H9 (cell line): ENCODE measurements at regions not wholly inside any gene's neighbourhood (a gene's known extent, or its start where the extent isn't known, plus 50 kb on each side); places are given as distances from the start of the nearest gene placed in this dataset.

Source experiments
- DNase-seq: peaks from one replicate; pipeline ENCODE4 v3.0.0-alpha.2; 2017
- H2AFZ ChIP-seq: one replicate; pipeline ENCODE4 v1.6.1; 2013; ENCODE audit warnings: mild to moderate bottlenecking, low read length, control low read depth, moderate library complexity
- H2AK5ac ChIP-seq: 2 replicates; pipeline ENCODE4 v1.6.1; 2013; ENCODE audit warnings: low read length, control low read depth, mixed read lengths; ENCODE audit not compliant: insufficient read length
- H2BK120ac ChIP-seq: one replicate; pipeline ENCODE4 v1.6.1; 2013; ENCODE audit warnings: low read depth, mild to moderate bottlenecking, low read length, control low read depth, inconsistent platforms; ENCODE audit not compliant: poor library complexity, severe bottlenecking
- H2BK12ac ChIP-seq: 2 replicates; pipeline ENCODE4 v1.6.1; 2013; ENCODE audit warnings: low read length, control low read depth, mixed read lengths, low read depth; ENCODE audit not compliant: insufficient read length
- H2BK15ac ChIP-seq: 2 replicates; pipeline ENCODE4 v1.6.1; 2013; ENCODE audit warnings: low read depth, low read length, control low read depth
- H2BK20ac ChIP-seq: one replicate; pipeline ENCODE4 v1.6.1; 2013; ENCODE audit warnings: low read depth, mild to moderate bottlenecking, low read length, control low read depth, inconsistent platforms; ENCODE audit not compliant: poor library complexity, severe bottlenecking
- H2BK5ac ChIP-seq: 2 replicates; pipeline ENCODE4 v1.6.1; 2013; ENCODE audit warnings: low read length, control low read depth, mixed read lengths; ENCODE audit not compliant: insufficient read length
- H3K14ac ChIP-seq: 2 replicates; pipeline ENCODE4 v1.6.1; 2013; ENCODE audit warnings: low read length, control low read depth; ENCODE audit not compliant: insufficient read depth
- H3K18ac ChIP-seq: 2 replicates; pipeline ENCODE4 v1.6.1; 2013; ENCODE audit warnings: low read depth, mild to moderate bottlenecking, mixed read lengths, low read length, control low read depth; ENCODE audit not compliant: insufficient read length
- H3K23ac ChIP-seq: 2 replicates; pipeline ENCODE4 v1.6.1; 2013; ENCODE audit warnings: low read length, control low read depth, mixed read lengths, low read depth; ENCODE audit not compliant: insufficient read length
- H3K23me2 ChIP-seq: 2 replicates; pipeline ENCODE4 v1.6.1; 2013; ENCODE audit warnings: low read depth, mild to moderate bottlenecking, mixed read lengths, low read length, control low read depth; ENCODE audit not compliant: insufficient read length, poor library complexity, severe bottlenecking
- H3K27ac ChIP-seq: 2 replicates; pipeline ENCODE4 v1.5.1; 2013; ENCODE audit warnings: low read length, control low read depth, mixed read lengths, low read depth; ENCODE audit not compliant: insufficient read length
- H3K27me3 ChIP-seq: 2 replicates; pipeline ENCODE4 v1.6.1; 2013; ENCODE audit warnings: low read length, control low read depth, inconsistent platforms; ENCODE audit not compliant: insufficient read depth
- H3K4ac ChIP-seq: 2 replicates; pipeline ENCODE4 v1.6.1; 2013; ENCODE audit warnings: low read depth, mild to moderate bottlenecking, control low read depth, inconsistent platforms, low read length, moderate library complexity
- H3K4me1 ChIP-seq: 2 replicates; pipeline ENCODE4 v1.6.1; 2013; ENCODE audit warnings: low read length, control low read depth, inconsistent platforms; ENCODE audit not compliant: insufficient read depth
- H3K4me2 ChIP-seq: 2 replicates; pipeline ENCODE4 v1.6.1; 2013; ENCODE audit warnings: low read length, control low read depth, mixed read lengths; ENCODE audit not compliant: insufficient read length, insufficient read depth
- H3K56ac ChIP-seq: 2 replicates; pipeline ENCODE4 v1.6.1; 2013; ENCODE audit warnings: low read depth, mild to moderate bottlenecking, mixed read lengths, low read length, control low read depth; ENCODE audit not compliant: insufficient read length
- H3K79me1 ChIP-seq: 2 replicates; pipeline ENCODE4 v1.6.1; 2013; ENCODE audit warnings: low read depth, mild to moderate bottlenecking, moderate library complexity, low read length, control low read depth, inconsistent platforms; ENCODE audit not compliant: insufficient read depth, poor library complexity, severe bottlenecking
- H3K79me2 ChIP-seq: 2 replicates; pipeline ENCODE4 v1.6.1; 2013; ENCODE audit warnings: low read length, control low read depth, inconsistent platforms; ENCODE audit not compliant: insufficient read depth
- H3K9ac ChIP-seq: 2 replicates; pipeline ENCODE4 v1.6.1; 2013; ENCODE audit warnings: low read length, control low read depth, mixed read lengths; ENCODE audit not compliant: insufficient read length; ENCODE audit errors: extremely low read depth
- H3K9me3 ChIP-seq: one replicate; pipeline ENCODE4 v1.6.1; 2013; ENCODE audit warnings: low read depth, low read length, inconsistent platforms; ENCODE audit not compliant: control insufficient read depth
- H3T11ph ChIP-seq: one replicate; pipeline ENCODE4 v1.6.1; 2013; ENCODE audit warnings: mild to moderate bottlenecking, low read length, control low read depth, inconsistent platforms
- H4K20me1 ChIP-seq: one replicate; pipeline ENCODE4 v1.6.1; 2013; ENCODE audit not compliant: control insufficient read depth, insufficient read length, insufficient read depth
- H4K5ac ChIP-seq: 2 replicates; pipeline ENCODE4 v1.6.1; 2013; ENCODE audit warnings: low read depth, mild to moderate bottlenecking, mixed read lengths, low read length, control low read depth; ENCODE audit not compliant: insufficient read length
- H4K8ac ChIP-seq: replicated peaks from 2 replicates; pipeline ENCODE4 v1.6.1; 2013; ENCODE audit warnings: low read length, control low read depth, mixed read lengths, low read depth; ENCODE audit not compliant: insufficient read length
- H4K91ac ChIP-seq: 2 replicates; pipeline ENCODE4 v1.6.1; 2013; ENCODE audit warnings: low read depth, mild to moderate bottlenecking, moderate library complexity, mixed read lengths, low read length, control low read depth; ENCODE audit not compliant: insufficient read length
- H3K27ac Mint-ChIP-seq, 3 experiments: 2 replicates in 2 of 3; 3 replicates in 1 of 3; pipeline ENCODE4 v1.8.0; 2020 to 2021; ENCODE audit warnings: mixed read lengths in 3 of 3, mild to moderate bottlenecking in 1 of 3, moderate library complexity in 1 of 3
- H3K27me3 Mint-ChIP-seq: 2 replicates; pipeline ENCODE4 v1.8.0; 2021; ENCODE audit warnings: low read depth, mild to moderate bottlenecking, moderate library complexity, mixed read lengths
- H3K36me3 Mint-ChIP-seq, 3 experiments: 2 replicates in 2 of 3; 3 replicates in 1 of 3; pipeline ENCODE4 v1.8.0; 2020 to 2021; ENCODE audit warnings: low read depth in 3 of 3, mixed read lengths in 3 of 3; ENCODE audit not compliant: insufficient read depth in 1 of 3
- H3K4me1 Mint-ChIP-seq, 2 experiments: 2 replicates each; pipeline ENCODE4 v1.8.0; 2020; ENCODE audit warnings: mixed read lengths in 2 of 2
- H3K4me3 Mint-ChIP-seq, 2 experiments: 2 replicates in 1 of 2; 3 replicates in 1 of 2; pipeline ENCODE4 v1.8.0; 2020 to 2021; ENCODE audit warnings: mild to moderate bottlenecking in 2 of 2, mixed read lengths in 2 of 2, moderate library complexity in 1 of 2
- H3K9me3 Mint-ChIP-seq, 2 experiments: 2 replicates in 1 of 2; 3 replicates in 1 of 2; pipeline ENCODE4 v1.8.0; 2020; ENCODE audit warnings: mild to moderate bottlenecking in 2 of 2, mixed read lengths in 2 of 2, moderate library complexity in 1 of 2
- WGBS: extraction: QIAGEN DNeasy Blood & Tissue Kit; methylation state at CpG from one replicate; pipeline ENCODE4 v1.1.7; 2013; ENCODE audit warnings: missing lambda C conversion rate, low lambda C conversion rate, mixed read lengths; ENCODE audit not compliant: insufficient read length; ENCODE audit errors: extremely low coverage; 5-methylcytosine and 5-hydroxymethylcytosine counted together
- TF ChIP-seq, protein P1 (sequence below): fragments of 200-600 bp; sonication (generic); conservative IDR thresholded peaks from 3 replicates; pipeline ENCODE4 v1.8.0; 2021; ENCODE audit warnings: antibody characterized with exemption, mild to moderate bottlenecking

DNA sequence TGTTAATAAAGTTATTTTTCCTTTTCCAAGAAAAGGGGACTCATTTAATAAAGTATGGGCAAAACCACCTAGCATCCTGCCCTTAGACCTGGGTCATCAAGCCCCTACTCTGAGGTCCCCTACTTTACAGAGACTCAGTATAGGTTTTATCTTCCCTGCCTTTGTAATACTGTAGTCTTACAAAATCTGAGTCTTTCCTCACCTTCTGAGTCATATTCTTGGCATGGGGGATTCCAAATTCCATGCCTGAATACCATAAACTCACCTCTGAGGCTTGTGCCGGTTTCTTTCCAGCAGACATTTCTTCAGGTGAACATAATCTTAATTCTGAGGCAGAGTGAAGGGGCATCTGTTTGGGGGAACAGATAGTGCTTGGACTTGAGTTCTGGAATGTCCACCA lies 282.5 kb downstream of the KCNA4 start:
- Histone ChIP-seq H3K79me1 (no peaks in the 10 kb centered on the region), H3K9ac (no peak overlapping the region), H4K5ac (no peak overlapping the region), H2AK5ac (no peak overlapping the region), H3K23me2 (no peaks in the 10 kb centered on the region), H2BK12ac (no peak overlapping the region), H3K56ac (no peak overlapping the region), H3K9me3 (no peaks in the 10 kb centered on the region), H2AFZ (no peak overlapping the region), H2BK15ac (no peak overlapping the region), H3K4ac (no peak overlapping the region), H2BK5ac (no peak overlapping the region), H4K8ac (no peak overlapping the region), H4K20me1 (no peaks in the 10 kb centered on the region), H2BK20ac (no peak overlapping the region), H3K4me1 (no peaks in the 10 kb centered on the region), H3K18ac (no peak overlapping the region), H4K91ac (no peak overlapping the region), H3K14ac (no peak overlapping the region), H3K79me2 (no peaks in the 10 kb centered on the region), H3K27me3 (no peaks in the 10 kb centered on the region), H3K27ac (no peak overlapping the region), H3K23ac (no peak overlapping the region), H3K4me2 (no peak overlapping the region), H2BK120ac (no peak overlapping the region), H3T11ph (no peak overlapping the region)
- no peak overlapping the region for H3K27ac Mint-ChIP-seq
- H3K4me3 Mint-ChIP-seq: no peak overlapping the region
- no peaks in the 10 kb centered on the region for H3K4me1 Mint-ChIP-seq
- H3K27me3 Mint-ChIP-seq: no peaks in the 10 kb centered on the region; the same call in 1 of the 2 replicates
- no CpG with 5 or more reads among the region's 1 CpG for WGBS
- H3K9me3 Mint-ChIP-seq: peaks cover 0 to 5% of the 10 kb centered on the region in 2 experiments; a peak in 1 of 5 replicates
- TF ChIP-seq, protein P1, sequence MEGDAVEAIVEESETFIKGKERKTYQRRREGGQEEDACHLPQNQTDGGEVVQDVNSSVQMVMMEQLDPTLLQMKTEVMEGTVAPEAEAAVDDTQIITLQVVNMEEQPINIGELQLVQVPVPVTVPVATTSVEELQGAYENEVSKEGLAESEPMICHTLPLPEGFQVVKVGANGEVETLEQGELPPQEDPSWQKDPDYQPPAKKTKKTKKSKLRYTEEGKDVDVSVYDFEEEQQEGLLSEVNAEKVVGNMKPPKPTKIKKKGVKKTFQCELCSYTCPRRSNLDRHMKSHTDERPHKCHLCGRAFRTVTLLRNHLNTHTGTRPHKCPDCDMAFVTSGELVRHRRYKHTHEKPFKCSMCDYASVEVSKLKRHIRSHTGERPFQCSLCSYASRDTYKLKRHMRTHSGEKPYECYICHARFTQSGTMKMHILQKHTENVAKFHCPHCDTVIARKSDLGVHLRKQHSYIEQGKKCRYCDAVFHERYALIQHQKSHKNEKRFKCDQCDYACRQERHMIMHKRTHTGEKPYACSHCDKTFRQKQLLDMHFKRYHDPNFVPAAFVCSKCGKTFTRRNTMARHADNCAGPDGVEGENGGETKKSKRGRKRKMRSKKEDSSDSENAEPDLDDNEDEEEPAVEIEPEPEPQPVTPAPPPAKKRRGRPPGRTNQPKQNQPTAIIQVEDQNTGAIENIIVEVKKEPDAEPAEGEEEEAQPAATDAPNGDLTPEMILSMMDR: no peak
- H3K36me3 Mint-ChIP-seq: no peaks in the 10 kb centered on the region
- no peak for DNase-seq
